SU-DHL-6 (cell line): ENCODE measurements at regions not wholly inside any gene's neighbourhood (a gene's known extent, or its start where the extent isn't known, plus 50 kb on each side); places are given as distances from the start of the nearest gene placed in this dataset.

Source experiments
- CTCF ChIP-seq: fragments of 200-600 bp; sonication (generic); IDR thresholded peaks from one replicate; pipeline ENCODE4 v1.5.1; 2017; ENCODE audit warnings: antibody characterized with exemption, mild to moderate bottlenecking, low read length, moderate library complexity; ENCODE audit not compliant: insufficient read depth, poor library complexity, severe bottlenecking
- EZH2phosphoT487 ChIP-seq: fragments of 200-600 bp; sonication (generic), shearing (Covaris generic); conservative IDR thresholded peaks from 2 replicates; pipeline ENCODE4 v1.6.1; 2018; ENCODE audit warnings: mild to moderate bottlenecking, antibody characterized with exemption, low read length, moderate library complexity, mixed read lengths

- no peak for TF ChIP-seq CTCF
- TF ChIP-seq EZH2phosphoT487: no peak
These were observed 138.4 kb upstream of the GLRA1 start for GRCh38 chr5:152063004-152063403.
